ENCODE measurements at regions not wholly inside any gene's neighbourhood (a gene's known extent, or its start where the extent isn't known, plus 50 kb on each side); places are given as distances from the start of the nearest gene placed in this dataset.

- no peak for ATAC-seq
- Histone ChIP-seq H3K4me1 (no peaks in the 10 kb centered on the region), H3K4me3 (no peak overlapping the region), H3K9me3 (no peaks in the 10 kb centered on the region), H3K27ac (no peak overlapping the region), H3K36me3 (no peaks in the 10 kb centered on the region), H3K27me3 (no peaks in the 10 kb centered on the region)
- no peak for TF ChIP-seq CTCF (IDR thresholded peaks at IDR 0.05)
- intact Hi-C loops (cut with DNase I) = no loop called here
- DNase-seq = no peak
Observed at GRCh38 chr13:80611310-80611709, 270.4 kb upstream of the SPRY2 start.

GRCh38 chr13:80605716-80606115 lies 264.8 kb upstream of the SPRY2 start:
- no peak for DNase-seq
- H3K9me3 ChIP-seq = no peaks in the 10 kb centered on the region
- TF ChIP-seq CTCF (IDR thresholded peaks at IDR 0.05) = no peak
- no peaks in the 10 kb centered on the region for H3K4me1 ChIP-seq
- no peaks in the 10 kb centered on the region for H3K27me3 ChIP-seq
- no peak overlapping the region for H3K4me3 ChIP-seq
- H3K27ac ChIP-seq = no peak overlapping the region
- no peak for ATAC-seq
- H3K36me3 ChIP-seq = no peaks in the 10 kb centered on the region
- intact Hi-C loops (cut with DNase I) = no loop called here

- H3K9me3 ChIP-seq = no peaks in the 10 kb centered on the region
- ATAC-seq (no peak), DNase-seq (no peak)
- no peak overlapping the region for H3K4me3 ChIP-seq
- H3K4me1 ChIP-seq = no peaks in the 10 kb centered on the region
- H3K27ac ChIP-seq = no peak overlapping the region
- intact Hi-C loops (cut with DNase I) = no loop called here
- H3K36me3 ChIP-seq = no peaks in the 10 kb centered on the region
- no peaks in the 10 kb centered on the region for H3K27me3 ChIP-seq
- TF ChIP-seq CTCF (IDR thresholded peaks at IDR 0.05) = no peak
Observed at GRCh38 chr13:80605011-80605410, 264.1 kb upstream of the SPRY2 start.

GRCh38 chr13:80604098-80604497 lies 263.2 kb upstream of the SPRY2 start:
- H3K4me1 ChIP-seq = no peaks in the 10 kb centered on the region
- no peak overlapping the region for H3K27ac ChIP-seq
- H3K4me3 ChIP-seq = no peak overlapping the region
- no peak for TF ChIP-seq CTCF (IDR thresholded peaks at IDR 0.05)
- intact Hi-C loops (cut with DNase I) = no loop called here
- ATAC-seq = no peak
- no peaks in the 10 kb centered on the region for H3K27me3 ChIP-seq
- no peaks in the 10 kb centered on the region for H3K36me3 ChIP-seq
- no peaks in the 10 kb centered on the region for H3K9me3 ChIP-seq
- no peak for DNase-seq

GRCh38 chr13:80603351-80603750 lies 262.4 kb upstream of the SPRY2 start:
- Histone ChIP-seq H3K4me3 (no peak overlapping the region), H3K36me3 (no peaks in the 10 kb centered on the region), H3K9me3 (no peaks in the 10 kb centered on the region), H3K27ac (no peak overlapping the region), H3K27me3 (no peaks in the 10 kb centered on the region), H3K4me1 (no peaks in the 10 kb centered on the region)
- DNase-seq = no peak
- intact Hi-C loops (cut with DNase I) = no loop called here
- no peak for TF ChIP-seq CTCF (IDR thresholded peaks at IDR 0.05)
- ATAC-seq = no peak

GRCh38 chr13:80599765-80600164 lies 258.8 kb upstream of the SPRY2 start:
- no peaks in the 10 kb centered on the region for H3K36me3 ChIP-seq
- no peaks in the 10 kb centered on the region for H3K4me1 ChIP-seq
- no peaks in the 10 kb centered on the region for H3K9me3 ChIP-seq
- H3K27me3 ChIP-seq = no peaks in the 10 kb centered on the region
- intact Hi-C loops (cut with DNase I) = no loop called here
- DNase-seq (no peak), ATAC-seq (no peak)
- H3K4me3 ChIP-seq = no peak overlapping the region
- TF ChIP-seq CTCF (IDR thresholded peaks at IDR 0.05) = no peak
- no peak overlapping the region for H3K27ac ChIP-seq
